ENCODE measurements at regions not wholly inside any gene's neighbourhood (a gene's known extent, or its start where the extent isn't known, plus 50 kb on each side); places are given as distances from the start of the nearest gene placed in this dataset.
"Not testable (repeated sequence)": the region's sequence is repeated elsewhere in the genome, so short reads cannot be mapped to it uniquely, and the experiment has no call there.

DNA sequence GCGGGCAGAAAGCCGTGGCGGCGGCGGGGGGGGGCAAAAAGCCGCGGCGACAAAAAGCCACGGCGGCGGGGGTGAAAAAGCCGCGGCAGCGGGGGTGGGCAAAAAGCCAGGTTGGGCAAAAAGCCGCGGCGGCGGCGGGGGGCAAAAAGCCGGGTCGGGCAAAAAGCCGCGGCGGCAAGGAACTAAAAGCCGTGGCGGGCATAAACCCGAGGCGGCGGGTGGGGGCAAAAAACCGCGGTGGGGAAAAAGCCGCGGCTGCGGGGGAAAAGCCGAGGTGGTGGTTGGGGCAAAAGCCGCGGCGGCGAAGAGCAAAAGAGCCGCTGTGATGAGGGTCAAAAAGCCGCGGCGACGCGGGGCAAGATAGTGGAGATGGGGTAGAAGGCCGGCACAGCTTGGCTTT lies 1834.2 kb downstream of the FOXD4L5 start:
- DNase-seq (ENCODE audit: low spot score) = not testable (repeated sequence)

DNA sequence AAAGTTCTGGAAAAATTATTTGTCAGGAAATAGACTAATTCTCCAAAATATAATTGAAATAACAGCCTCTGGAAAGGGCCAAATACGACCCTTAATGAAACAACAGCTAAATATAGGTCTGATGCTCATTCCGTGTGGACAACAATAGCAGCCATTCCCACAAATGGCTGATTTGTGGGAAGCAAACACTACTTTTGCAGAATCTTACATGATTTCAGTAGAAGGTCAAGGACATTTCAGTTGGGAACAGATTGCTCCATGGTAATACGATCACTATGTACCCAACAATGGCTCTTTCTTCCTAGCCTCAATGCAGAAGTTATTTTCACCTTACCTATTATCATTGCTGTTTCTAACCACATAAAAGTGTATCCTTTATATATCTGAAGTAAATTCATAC lies 1859.9 kb downstream of the FOXD4L5 start:
- DNase-seq (ENCODE audit: low spot score) = not testable (repeated sequence)

DNA sequence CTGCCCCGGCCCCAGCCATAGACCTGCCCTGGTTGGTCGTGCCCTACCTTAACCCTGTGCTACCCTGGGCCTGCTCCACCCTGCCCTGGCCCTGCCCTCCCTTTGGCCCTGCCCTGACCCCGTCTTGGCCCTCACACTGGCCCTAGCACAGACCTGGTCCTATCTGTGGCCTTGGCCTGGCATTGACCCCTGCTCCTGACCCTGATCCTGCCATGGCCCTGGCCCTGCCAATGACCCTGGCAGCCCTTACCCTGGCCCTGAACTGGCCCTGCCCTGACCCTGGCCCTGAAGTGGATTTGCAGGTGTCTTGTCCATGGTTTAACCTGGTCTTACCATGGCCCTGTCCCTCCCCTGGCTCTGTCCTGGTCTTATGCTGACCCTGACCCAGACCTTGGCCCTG lies 1894.1 kb downstream of the FOXD4L5 start:
- not testable (repeated sequence) for DNase-seq (ENCODE audit: low spot score)

DNA sequence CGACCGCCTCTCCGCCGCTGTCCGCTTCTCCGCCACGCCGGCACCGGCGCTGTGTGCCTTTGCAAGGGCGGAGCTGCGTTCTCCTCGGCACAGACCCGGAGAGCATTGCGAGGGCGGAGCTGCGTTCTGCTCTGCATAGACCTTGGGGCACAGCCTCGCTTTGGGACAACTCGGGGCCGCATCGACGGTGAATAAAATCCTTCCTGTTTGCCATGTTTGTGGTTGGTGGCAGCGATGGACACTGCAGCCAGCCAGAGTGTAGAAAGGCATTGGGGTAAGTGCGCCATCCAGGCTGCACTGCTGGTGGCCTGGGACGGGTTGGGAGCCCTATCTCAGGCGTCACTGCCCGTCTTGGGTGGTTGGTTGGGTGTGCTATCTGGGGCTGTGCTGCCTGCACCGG lies 1899.5 kb downstream of the FOXD4L5 start:
- not testable (repeated sequence) for DNase-seq (ENCODE audit: low spot score)

DNA sequence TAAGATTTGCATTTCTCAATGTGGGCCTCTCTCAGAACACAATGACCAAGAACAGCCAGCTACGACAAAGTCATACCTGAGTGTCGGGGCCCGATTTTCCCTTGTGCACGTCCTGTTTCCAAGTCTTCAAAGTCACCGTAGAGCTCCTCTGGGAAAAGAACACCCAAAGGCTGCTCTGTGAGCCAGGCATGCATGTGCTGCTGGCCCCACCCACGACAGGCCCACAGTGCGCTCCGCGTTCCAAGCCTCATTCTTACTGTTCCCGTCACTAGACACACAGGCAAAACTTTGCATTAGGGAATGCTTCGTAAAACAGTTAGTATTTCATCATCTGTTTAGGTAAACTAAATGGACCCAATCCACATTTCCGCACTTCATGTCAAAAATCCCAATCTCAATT lies 1905.1 kb downstream of the FOXD4L5 start:
- DNase-seq (ENCODE audit: low spot score) = not testable (repeated sequence)

DNA sequence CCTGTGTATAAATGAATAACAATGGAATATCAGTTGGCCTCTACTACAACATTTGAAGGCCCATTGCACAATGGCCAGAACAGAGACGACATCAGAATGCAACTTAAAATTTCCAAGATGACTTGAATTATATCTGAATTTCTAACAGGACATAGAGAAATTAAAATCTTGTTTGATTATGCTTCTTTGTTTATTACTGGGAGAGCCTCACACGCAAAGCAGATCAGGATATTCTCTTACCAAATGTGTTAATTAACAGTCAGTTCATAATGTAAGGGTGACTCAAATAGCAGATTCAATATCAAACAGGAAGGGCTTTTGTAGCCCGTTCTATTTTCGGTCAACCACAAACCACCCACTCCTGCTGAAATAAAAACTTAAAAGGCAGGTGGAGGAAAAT lies 1930.8 kb downstream of the FOXD4L5 start:
- DNase-seq (ENCODE audit: low spot score) = not testable (repeated sequence)

DNA sequence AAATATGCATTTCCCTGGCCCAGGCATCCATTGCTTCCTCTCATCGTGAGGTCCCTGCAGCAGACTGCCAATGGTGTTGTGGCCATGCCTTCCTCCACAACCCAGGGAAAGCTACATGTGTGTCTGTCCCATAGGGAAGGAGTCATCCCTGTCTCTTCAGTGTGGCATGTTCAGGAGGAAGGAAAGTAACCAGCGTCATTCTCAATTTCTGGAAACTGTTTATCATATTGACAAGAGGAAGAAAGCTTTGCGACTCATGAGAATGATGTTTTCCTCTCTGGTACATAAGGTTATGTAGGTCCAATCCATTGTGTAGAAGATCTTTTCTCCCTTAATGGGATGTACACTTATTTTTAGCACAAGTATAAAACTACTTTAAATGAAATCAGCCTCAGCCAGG lies 1937.7 kb downstream of the FOXD4L5 start:
- DNase-seq (ENCODE audit: low spot score) = not testable (repeated sequence)

DNA sequence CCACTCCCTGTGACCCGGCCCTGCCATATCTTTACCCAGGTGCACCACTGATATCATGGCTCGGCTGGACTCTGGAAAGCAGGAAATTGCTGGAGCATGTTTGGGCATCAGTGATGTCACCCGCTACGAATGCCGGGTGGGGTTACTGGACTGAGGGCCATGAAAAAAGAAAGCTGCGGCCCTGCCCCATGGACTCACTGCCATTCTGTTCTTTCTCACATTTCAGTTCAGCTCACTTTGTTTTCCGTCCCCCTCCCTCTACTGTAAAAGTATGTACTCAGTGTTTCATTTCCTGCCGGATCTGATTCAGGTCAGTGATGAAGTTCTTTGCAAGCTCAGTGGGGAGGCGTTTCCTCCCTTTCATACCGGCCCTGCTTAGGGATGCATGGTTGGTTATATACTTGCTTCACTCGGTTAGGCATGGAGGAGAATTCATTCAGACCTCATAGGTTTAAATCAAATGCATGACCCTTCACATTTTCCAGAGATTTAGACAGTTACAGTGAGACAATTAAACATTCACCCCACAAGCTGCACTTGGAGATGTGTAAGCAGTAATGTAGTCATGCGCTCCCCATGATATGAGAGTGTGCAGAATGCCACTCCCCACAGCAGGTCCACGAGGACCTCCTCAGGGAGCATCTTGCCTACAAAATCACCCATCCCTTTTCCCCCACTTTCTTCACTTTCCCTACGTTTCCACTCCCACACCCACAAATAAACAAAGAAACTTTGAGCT lies 1938.5 kb downstream of the FOXD4L5 start:
- not testable (repeated sequence) for DNase-seq (ENCODE audit: low spot score)

DNA sequence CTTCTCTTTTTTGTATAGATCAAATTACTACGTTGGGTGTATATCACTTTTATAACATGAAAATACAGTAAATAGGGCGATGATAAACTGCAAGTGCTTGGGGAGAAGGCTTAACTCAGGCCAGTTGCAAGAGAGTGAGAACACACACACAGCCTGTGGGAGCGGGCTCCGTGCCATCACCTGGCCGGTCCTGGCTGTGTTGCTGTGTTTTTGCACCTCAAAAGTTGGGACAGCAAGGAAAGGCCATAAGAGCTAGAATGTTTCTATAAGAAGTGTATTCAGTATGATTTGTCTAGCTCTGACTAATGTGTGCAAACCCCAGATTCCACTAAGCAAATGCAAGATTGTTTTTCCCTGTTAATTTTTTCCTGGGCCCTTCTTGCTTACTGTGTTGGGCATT lies 1940.6 kb downstream of the FOXD4L5 start:
- not testable (repeated sequence) for DNase-seq (ENCODE audit: low spot score)

DNA sequence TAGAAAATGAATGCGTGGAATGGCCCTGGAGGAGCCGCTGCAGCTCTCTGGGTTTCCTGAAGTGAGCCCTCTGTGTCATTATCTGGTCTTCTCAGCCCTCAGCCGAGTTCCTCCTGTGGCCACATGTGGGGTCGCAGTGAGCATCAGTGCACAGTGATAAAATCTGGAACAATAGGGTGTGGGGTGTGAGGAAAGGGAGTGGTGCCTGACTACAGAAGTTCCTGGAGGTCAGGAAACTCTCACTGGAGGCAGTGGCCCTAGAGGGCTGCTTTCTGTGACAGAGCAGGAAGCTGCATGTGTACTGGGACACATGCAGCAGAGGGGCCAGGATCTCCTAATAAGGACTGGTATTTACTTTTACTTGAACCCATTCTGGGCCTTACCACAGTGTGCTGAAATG lies 1942.5 kb downstream of the FOXD4L5 start:
- not testable (repeated sequence) for DNase-seq (ENCODE audit: low spot score)

DNA sequence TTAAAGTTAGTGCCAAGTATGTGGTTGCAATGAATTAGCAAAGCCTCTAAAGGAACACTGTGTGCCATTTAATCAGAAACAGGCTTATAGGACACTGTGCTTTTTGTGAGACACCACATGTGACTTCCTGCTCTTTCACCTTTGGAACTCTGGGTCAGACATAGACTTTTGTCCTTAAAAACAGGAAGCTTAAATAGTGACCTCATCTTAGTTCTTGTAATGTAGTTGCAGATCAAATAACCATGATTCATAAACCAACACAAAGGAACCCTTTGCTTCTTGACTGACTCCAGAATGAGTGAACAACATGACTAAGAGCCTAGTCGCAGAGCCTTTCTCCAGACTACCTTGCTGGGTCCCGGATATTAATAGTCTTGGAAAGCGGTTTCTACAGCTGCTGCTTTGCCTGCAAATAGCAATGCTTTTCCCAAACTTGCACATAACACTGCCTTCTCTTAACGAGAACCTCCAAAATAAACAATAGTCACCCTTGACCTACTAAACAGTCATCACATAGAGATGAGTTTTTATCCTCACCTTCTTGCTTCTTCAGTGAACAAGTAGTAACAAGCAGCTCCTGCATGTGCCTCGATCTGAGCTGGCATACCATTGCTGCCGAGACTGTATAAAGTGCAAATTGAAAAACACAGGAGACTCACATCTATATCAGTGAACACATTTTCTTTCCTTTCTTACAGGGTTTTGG lies 1947.0 kb downstream of the FOXD4L5 start:
- DNase-seq (ENCODE audit: low spot score) = not testable (repeated sequence)

DNA sequence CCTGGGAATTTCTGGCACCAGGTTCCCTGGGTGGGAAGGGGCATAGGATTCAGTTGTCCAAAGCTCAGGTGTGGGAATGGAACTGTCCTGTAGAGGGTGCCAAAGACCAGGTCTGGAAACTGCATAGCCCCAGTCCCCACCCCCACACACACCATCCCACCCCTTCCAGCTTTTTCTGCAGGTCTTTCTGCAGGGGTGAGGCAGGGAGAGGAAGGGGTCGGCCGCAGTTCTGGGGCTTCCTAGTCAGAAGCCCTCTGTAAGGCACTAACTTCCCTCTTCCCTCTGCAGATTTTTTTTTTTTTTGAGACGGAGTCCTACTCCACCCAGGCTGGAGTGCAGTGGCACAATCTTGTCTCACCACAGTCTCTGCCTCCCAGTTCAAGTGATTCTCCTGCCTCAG lies 1949.7 kb downstream of the FOXD4L5 start:
- DNase-seq (ENCODE audit: low spot score) = not testable (repeated sequence)

DNA sequence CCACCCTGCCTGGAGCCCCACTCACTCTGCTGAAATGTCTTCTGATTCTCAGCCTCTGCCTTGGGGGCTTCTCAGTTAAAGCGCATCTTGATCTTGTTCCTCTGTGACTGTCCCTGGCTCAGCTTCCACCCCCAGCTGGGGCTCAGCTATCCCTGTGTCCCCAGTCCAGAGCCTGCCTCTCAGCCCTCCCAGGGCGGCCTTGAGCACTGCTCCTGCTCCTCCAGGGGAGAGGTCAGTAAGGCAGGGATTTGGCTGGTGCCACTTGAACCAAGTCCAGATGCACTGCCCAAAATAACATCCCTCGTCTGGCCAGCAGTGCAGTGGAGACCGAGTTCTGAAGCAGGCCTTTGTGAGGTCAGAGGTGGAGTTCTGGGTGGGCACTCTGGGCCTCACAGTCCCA lies 1950.8 kb downstream of the FOXD4L5 start:
- not testable (repeated sequence) for DNase-seq (ENCODE audit: low spot score)

DNA sequence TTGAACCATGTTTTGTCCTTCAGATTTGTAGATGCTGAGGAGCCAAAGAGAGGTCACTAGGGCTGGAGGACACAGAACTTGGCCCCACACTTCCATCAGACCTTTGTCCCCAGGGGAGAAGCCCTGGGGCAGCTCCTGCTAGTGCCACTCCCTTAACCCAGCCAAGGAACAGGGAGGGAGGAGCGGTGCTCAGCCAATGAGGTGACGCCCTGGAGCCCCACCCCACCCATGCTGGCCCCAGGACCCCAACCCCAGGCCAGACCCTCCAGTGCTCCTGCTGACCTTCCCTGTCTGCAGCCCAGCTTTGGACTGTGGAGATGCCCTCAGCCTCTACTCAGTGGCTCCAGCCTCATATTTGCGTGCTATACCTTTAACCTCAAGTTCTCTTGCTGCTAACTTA lies 1951.9 kb downstream of the FOXD4L5 start:
- DNase-seq (ENCODE audit: low spot score) = not testable (repeated sequence)

DNA sequence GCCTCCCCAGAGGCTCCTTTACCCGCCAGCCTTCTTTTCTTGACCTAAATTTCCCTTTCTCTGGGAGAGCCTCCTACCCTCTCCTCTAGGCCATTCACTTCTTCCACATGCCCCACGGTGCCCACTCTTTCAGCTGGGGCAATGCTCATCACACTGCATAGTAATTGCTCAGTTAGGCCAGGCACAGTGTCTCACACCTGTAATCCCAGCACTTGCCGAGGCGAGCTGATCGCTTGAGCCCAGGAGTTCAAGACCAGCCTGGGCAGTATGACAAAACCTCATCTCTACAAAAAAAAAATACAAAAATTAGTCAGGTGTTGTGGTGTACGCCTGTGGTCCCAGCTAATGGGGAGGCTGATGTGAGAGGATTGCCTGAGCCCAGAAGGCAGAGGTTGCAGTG lies 1956.7 kb downstream of the FOXD4L5 start:
- DNase-seq (ENCODE audit: low spot score) = not testable (repeated sequence)

DNA sequence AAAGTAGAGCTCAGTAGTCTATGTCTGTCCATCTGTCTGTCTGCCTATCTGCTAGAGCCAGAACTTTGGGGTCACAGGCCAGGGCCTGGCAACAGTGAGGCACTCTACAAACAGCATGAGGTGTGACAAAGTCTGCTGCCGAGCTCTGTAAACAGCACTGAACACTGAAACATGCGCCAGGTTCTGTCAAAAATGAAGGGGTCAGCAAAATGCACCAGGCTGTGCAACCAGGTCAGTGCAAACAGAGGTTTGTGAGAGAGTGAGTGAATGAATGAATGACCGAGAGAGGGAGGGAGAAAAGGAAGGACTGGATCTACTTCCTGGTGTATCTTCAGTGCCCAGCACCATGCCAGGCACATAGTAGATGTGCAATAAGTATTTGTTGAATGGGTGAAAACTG lies 1957.8 kb downstream of the FOXD4L5 start:
- DNase-seq (ENCODE audit: low spot score) = not testable (repeated sequence)

DNA sequence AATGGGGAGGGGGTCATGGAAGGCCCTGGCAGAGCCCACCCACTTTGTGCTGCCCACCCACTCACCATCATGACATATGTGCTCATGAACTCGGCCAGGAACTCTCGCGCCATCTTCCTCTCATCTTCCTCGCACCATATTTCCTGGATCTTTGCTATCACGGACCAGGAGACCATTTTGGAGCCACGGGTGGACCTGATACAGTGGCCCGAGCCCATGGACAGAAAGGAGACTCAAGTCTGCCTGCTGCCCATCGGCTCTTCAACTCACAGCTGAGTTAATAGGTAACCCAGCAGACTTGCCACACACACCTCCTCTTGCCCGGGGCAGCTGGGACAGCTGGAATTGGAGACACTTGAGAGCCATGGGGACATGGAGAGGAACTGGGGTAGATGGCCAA lies 1958.3 kb downstream of the FOXD4L5 start:
- not testable (repeated sequence) for DNase-seq (ENCODE audit: low spot score)

DNA sequence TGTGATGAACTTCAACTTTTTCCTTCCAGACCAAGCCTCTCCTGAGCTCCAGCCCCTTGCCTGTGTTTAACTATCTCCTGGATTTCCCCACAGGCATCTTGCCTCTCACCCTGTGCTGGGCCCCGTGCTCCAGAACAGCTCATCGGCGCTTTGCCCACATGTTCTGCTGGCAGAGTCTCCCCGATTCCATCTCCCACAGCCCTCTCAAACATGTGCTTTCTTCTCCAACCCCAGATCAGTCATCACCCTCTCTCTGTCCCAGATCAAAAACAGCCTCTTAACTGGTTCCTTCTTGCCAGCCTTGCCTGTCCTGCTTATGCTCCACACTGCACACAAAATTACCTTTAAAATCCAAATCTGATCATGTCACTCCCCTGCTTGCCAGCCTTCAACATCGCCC lies 1959.3 kb downstream of the FOXD4L5 start:
- DNase-seq (ENCODE audit: low spot score) = not testable (repeated sequence)

DNA sequence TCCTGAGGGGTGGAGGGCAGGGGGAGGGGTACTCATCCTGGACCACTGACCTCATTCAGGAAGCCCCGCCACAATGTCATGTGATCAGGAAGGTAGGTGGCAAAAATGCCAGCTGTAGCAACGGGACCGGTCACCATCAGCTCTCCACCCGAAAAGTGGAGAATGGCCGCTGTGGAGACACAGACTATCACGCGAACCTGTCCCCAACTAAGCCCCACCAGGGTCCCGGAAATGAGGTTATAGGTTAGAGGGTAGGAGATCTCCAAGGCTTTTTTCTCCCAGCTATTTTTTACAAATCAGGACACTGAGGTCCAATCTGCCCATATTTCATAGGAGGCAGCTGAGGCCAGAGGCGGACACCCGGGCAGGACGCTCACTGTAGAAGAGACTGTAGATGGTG lies 1966.9 kb downstream of the FOXD4L5 start:
- DNase-seq (ENCODE audit: low spot score) = not testable (repeated sequence)

DNA sequence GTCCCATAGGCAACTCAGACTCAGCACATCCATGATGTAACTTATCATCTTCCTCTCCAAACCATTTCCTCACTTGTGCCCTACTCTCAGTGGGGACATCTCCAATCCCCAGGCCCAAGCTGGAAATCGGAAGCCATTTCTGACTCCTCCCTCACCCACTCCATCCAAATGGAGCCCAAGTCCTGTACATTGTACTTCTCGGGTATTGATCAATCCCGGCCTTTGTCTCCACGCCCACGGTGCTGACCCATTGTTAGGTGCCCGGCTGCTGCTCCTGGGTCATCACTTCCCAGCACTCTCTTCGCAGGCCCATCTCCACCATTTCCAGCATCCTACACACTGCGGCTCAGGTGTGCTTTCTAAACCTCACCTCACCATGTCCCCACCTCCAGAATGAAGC lies 1969.6 kb downstream of the FOXD4L5 start:
- not testable (repeated sequence) for DNase-seq (ENCODE audit: low spot score)

DNA sequence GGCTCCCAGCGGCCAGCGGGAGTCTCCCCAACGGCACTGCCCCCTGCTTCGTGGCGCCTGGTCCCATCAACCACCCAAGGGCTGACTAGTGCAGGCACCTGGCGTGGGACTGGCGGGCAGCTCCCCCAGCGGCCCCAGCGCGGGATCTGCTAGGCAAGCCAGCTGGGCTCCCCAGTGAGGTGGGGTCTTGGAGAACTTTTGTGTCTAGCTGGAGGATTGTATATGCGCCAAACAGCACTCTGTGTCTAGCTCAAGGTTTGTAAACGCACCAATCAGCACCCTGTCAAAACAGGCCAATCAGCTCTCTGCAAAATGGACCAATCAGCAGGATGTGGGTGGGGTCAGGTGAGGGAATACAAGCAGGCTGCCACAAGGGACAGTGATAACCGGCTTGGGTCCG lies 1988.2 kb downstream of the FOXD4L5 start:
- DNase-seq (ENCODE audit: low spot score) = not testable (repeated sequence)

DNA sequence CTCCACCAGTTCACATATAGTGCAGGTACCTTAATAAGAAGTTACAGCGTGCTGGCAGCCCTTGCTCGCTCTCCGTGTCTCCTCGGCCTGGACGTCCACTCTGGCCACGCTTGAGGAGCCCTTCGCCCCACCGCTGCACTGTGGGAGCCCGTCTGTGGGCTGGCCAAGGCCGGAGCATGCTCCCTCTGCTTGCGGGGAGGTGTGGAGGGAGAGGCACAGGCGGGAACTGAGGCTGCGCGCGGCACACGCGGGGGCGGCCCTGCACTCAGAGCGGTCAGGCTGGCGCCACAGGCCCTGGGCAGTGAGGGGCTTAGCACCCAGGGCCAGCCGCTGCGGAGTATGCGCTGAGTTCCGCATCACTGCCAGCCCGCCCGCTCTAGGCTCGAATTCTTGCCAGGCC lies 1988.6 kb downstream of the FOXD4L5 start:
- DNase-seq (ENCODE audit: low spot score) = not testable (repeated sequence)

DNA sequence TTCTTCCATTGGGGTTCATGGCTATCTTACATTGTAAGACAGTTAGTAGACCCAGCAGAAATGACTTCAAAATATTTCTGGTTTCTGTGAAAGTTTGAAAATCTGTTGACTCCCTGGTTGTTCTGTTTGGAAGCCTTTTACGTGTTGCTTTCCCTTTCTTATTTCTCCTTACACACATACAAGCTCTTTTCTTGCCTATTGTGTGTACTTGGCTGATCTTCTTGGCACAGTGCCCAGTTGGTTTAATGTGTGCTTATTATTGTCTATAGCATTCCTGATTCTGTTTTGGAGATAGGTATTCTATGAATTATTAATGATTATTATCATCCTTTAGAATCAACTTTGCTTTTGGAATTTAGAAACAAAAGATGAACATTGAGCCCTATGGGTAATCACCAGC lies 1995.0 kb downstream of the FOXD4L5 start:
- peak; percentile 0 for DNase-seq (ENCODE audit: low spot score)
